ENCODE measurements at regions not wholly inside any gene's neighbourhood (a gene's known extent, or its start where the extent isn't known, plus 50 kb on each side); places are given as distances from the start of the nearest gene placed in this dataset.

DNA sequence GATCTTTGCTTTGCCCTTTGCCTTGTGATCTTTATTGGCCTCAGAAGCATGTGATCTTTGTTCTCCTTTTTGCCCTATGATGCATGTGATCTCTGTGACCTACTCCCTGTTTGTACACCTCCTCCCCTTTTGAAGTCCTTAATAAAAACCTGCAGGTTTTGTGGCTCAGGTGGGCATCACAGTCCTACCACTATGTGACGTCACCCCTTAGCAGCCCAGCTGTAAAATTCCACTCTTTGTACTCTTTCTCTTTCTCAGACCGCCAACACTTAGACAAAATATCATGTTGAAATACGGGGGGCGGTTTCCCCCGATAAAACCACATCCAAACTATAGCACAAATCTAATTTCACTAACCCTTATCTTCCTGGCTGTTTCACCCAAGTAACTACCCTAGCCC, 76.7 kb upstream of the RAPGEF4 start:
- peaks cover 14% of the 10 kb centered on the region for H3K9me3 Mint-ChIP-seq
- peaks cover 12% of the 10 kb centered on the region for H3K36me3 Mint-ChIP-seq (ENCODE audit: low read depth)
- TF ChIP-seq, protein P1, sequence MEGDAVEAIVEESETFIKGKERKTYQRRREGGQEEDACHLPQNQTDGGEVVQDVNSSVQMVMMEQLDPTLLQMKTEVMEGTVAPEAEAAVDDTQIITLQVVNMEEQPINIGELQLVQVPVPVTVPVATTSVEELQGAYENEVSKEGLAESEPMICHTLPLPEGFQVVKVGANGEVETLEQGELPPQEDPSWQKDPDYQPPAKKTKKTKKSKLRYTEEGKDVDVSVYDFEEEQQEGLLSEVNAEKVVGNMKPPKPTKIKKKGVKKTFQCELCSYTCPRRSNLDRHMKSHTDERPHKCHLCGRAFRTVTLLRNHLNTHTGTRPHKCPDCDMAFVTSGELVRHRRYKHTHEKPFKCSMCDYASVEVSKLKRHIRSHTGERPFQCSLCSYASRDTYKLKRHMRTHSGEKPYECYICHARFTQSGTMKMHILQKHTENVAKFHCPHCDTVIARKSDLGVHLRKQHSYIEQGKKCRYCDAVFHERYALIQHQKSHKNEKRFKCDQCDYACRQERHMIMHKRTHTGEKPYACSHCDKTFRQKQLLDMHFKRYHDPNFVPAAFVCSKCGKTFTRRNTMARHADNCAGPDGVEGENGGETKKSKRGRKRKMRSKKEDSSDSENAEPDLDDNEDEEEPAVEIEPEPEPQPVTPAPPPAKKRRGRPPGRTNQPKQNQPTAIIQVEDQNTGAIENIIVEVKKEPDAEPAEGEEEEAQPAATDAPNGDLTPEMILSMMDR (IDR thresholded peaks at IDR 0.05): no peak
- no peak overlapping the region for H3K27ac Mint-ChIP-seq
- H3K4me3 Mint-ChIP-seq: no peak overlapping the region
- H3K27me3 ChIP-seq (ENCODE audit: control insufficient read depth in 1 of 2, insufficient read depth in 2 of 2, low read length in 2 of 2): peaks cover 0 to 4% of the 10 kb centered on the region in 2 experiments
- no peaks in the 10 kb centered on the region for H3K27me3 Mint-ChIP-seq
- POLR2A ChIA-PET: no interaction called here
- peaks cover 4 to 8% of the 10 kb centered on the region in 2 experiments for H3K9me3 ChIP-seq (ENCODE audit: control insufficient read depth in 1 of 2, insufficient read depth in 1 of 2, low read length in 2 of 2)
- CTCF ChIA-PET: no interaction called here
- DNase-seq (no peak), ATAC-seq (ENCODE audit: poor library complexity) (no peak)
- intact Hi-C loops (cut with DNase I, micrococcal nuclease): no loop called here
- no peak overlapping the region for H3K27ac ChIP-seq (ENCODE audit: low read depth in 1 of 2, low read length in 2 of 2)
- no peaks in the 10 kb centered on the region for H3K4me1 ChIP-seq (ENCODE audit: insufficient read depth, low read length)
- no peaks in the 10 kb centered on the region for H3K36me3 ChIP-seq (ENCODE audit: insufficient read depth, low read length)
- no peak overlapping the region for H3K4me3 ChIP-seq (ENCODE audit: low read length)
- H3K4me1 Mint-ChIP-seq (ENCODE audit: low read depth): no peaks in the 10 kb centered on the region

DNA sequence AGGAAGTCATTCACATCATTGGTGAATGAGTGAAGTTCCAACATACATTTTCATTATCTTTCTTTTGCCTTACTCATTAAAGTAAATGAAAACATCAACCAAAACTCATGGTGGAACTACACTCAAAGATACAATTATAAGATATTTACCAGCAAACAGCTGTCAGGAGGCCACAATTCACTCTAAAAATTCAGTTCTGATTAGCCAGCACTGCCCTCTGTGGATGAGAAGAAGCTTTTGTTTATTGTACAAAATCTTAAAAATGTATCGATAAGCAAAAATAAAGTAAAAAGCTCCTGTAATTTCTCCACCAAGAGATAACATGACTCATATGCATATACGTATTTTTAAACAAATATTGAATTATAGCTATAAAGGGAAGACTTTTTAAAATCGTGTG, 73.5 kb upstream of the RAPGEF4 start:
- no peaks in the 10 kb centered on the region for H3K36me3 ChIP-seq (ENCODE audit: insufficient read depth, low read length)
- Mint-ChIP-seq H3K36me3 (ENCODE audit: low read depth) (peaks cover 12% of the 10 kb centered on the region), H3K4me1 (ENCODE audit: low read depth) (no peaks in the 10 kb centered on the region), H3K4me3 (no peak overlapping the region), H3K27me3 (no peaks in the 10 kb centered on the region), H3K27ac (no peak overlapping the region), H3K9me3 (peaks cover 22% of the 10 kb centered on the region)
- DNase-seq: no peak
- no peak for ATAC-seq (ENCODE audit: poor library complexity)
- intact Hi-C loops (cut with DNase I, micrococcal nuclease): no loop called here
- ChIA-PET POLR2A (no interaction called here), CTCF (no interaction called here)
- H3K27ac ChIP-seq (ENCODE audit: low read depth in 1 of 2, low read length in 2 of 2): no peak overlapping the region
- H3K4me3 ChIP-seq (ENCODE audit: low read length): no peak overlapping the region
- H3K27me3 ChIP-seq (ENCODE audit: control insufficient read depth in 1 of 2, insufficient read depth in 2 of 2, low read length in 2 of 2): peaks cover 0 to 4% of the 10 kb centered on the region in 2 experiments
- H3K9me3 ChIP-seq (ENCODE audit: control insufficient read depth in 1 of 2, insufficient read depth in 1 of 2, low read length in 2 of 2): peaks cover 2 to 22% of the 10 kb centered on the region in 2 experiments
- no peaks in the 10 kb centered on the region for H3K4me1 ChIP-seq (ENCODE audit: insufficient read depth, low read length)
- TF ChIP-seq, protein P1 (IDR thresholded peaks at IDR 0.05): no peak

DNA sequence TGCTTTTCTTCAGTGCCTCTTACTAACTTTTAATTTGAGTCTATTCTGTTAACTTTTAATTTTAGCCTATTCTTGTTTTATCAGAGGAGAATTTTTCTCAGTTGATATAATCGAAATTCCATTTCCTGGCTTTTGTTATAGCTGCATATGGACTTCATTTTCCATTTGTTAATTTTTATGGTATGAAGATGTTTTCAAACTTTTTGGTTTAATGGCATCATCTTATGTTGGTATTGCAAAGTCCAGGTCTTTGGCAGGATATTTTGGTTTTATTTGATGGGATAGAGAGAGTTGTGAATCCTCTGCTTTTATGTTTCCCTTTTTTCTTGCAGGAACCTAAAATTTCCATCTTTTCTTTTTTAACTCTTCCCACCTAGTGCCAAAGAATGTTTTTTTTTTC, 70.9 kb upstream of the RAPGEF4 start:
- H3K27ac ChIP-seq (ENCODE audit: low read depth in 1 of 2, low read length in 2 of 2): no peak overlapping the region
- Mint-ChIP-seq H3K27me3 (no peaks in the 10 kb centered on the region), H3K9me3 (peaks cover 10% of the 10 kb centered on the region), H3K4me1 (ENCODE audit: low read depth) (no peaks in the 10 kb centered on the region), H3K27ac (no peak overlapping the region), H3K4me3 (no peak overlapping the region), H3K36me3 (ENCODE audit: low read depth) (peaks cover 2% of the 10 kb centered on the region)
- H3K4me1 ChIP-seq (ENCODE audit: insufficient read depth, low read length): no peaks in the 10 kb centered on the region
- peaks cover 0 to 4% of the 10 kb centered on the region in 2 experiments for H3K27me3 ChIP-seq (ENCODE audit: control insufficient read depth in 1 of 2, insufficient read depth in 2 of 2, low read length in 2 of 2)
- DNase-seq: no peak
- H3K36me3 ChIP-seq (ENCODE audit: insufficient read depth, low read length): no peaks in the 10 kb centered on the region
- no peak for ATAC-seq (ENCODE audit: poor library complexity)
- TF ChIP-seq, protein P1 (IDR thresholded peaks at IDR 0.05): no peak
- intact Hi-C loops (cut with DNase I, micrococcal nuclease): no loop called here
- H3K4me3 ChIP-seq (ENCODE audit: low read length): no peak overlapping the region
- CTCF ChIA-PET: no interaction called here
- H3K9me3 ChIP-seq (ENCODE audit: control insufficient read depth in 1 of 2, insufficient read depth in 1 of 2, low read length in 2 of 2): peaks cover 3 to 14% of the 10 kb centered on the region in 2 experiments
- POLR2A ChIA-PET: no interaction called here

Data from CD4-positive, alpha-beta T cell (primary cell).